ENCODE measurements at regions not wholly inside any gene's neighbourhood (a gene's known extent, or its start where the extent isn't known, plus 50 kb on each side); places are given as distances from the start of the nearest gene placed in this dataset.

- no peak for DNase-seq
These were observed 52.8 kb upstream of the VWDE start for GRCh38 chr7:12456506-12456905.

- peak; percentile 57 for DNase-seq
These were observed 55.0 kb upstream of the VWDE start for GRCh38 chr7:12458520-12459131.

GRCh38 chr7:12467837-12468236 is 64.2 kb upstream of the VWDE start:
- no peak for DNase-seq

GRCh38 chr7:12469568-12469967 is 65.9 kb upstream of the VWDE start:
- no peak for DNase-seq

- no peak for DNase-seq
These were observed 67.3 kb upstream of the VWDE start for GRCh38 chr7:12470930-12471329.

GRCh38 chr7:12474035-12474434 is 70.4 kb upstream of the VWDE start:
- DNase-seq: no peak

- DNase-seq: no peak
These were observed 71.8 kb upstream of the VWDE start for GRCh38 chr7:12475362-12476063.

GRCh38 chr7:12477620-12478019 is 74.0 kb upstream of the VWDE start:
- DNase-seq: no peak

GRCh38 chr7:12481722-12482121 is 78.1 kb upstream of the VWDE start:
- peak; percentile 6 for DNase-seq

- no peak for DNase-seq
These were observed 82.2 kb upstream of the VWDE start for GRCh38 chr7:12485845-12486244.

GRCh38 chr7:12488341-12488740 is 82.2 kb upstream of the SCIN start:
- DNase-seq: no peak

GRCh38 chr7:12490107-12490688 is 80.3 kb upstream of the SCIN start:
- peak; percentile 39 for DNase-seq

- DNase-seq: no peak
These were observed 79.6 kb upstream of the SCIN start for GRCh38 chr7:12490940-12491339.

- no peak for DNase-seq
These were observed 79.0 kb upstream of the SCIN start for GRCh38 chr7:12491526-12491925.

- no peak for DNase-seq
These were observed 77.1 kb upstream of the SCIN start for GRCh38 chr7:12493407-12493806.

- DNase-seq: no peak
These were observed 76.4 kb upstream of the SCIN start for GRCh38 chr7:12493863-12494686.

GRCh38 chr7:12494687-12495024 is 75.9 kb upstream of the SCIN start:
- no peak for DNase-seq

GRCh38 chr7:12496901-12497674 is 73.4 kb upstream of the SCIN start:
- peak; percentile 66 for DNase-seq

- no peak for DNase-seq
These were observed 66.4 kb upstream of the SCIN start for GRCh38 chr7:12504149-12504548.

GRCh38 chr7:12508005-12508404 is 62.5 kb upstream of the SCIN start:
- no peak for DNase-seq

GRCh38 chr7:12508554-12508953 is 62.0 kb upstream of the SCIN start:
- no peak for DNase-seq

GRCh38 chr7:12517451-12517850 is 53.1 kb upstream of the SCIN start:
- DNase-seq: no peak
